ENCODE measurements at regions not wholly inside any gene's neighbourhood (a gene's known extent, or its start where the extent isn't known, plus 50 kb on each side); places are given as distances from the start of the nearest gene placed in this dataset.

GRCh38 chr2:138830547-138830946 lies 50.4 kb upstream of the NXPH2 start:
- FAIRE-seq (no peak), DNase-seq (ENCODE audit: insufficient read length, low spot score) (no peak)
